ENCODE measurements at regions not wholly inside any gene's neighbourhood (a gene's known extent, or its start where the extent isn't known, plus 50 kb on each side); places are given as distances from the start of the nearest gene placed in this dataset.

- no peak overlapping the region for H3K27ac ChIP-seq (ENCODE audit: low read length in 2 of 2)
- no peaks in the 10 kb centered on the region for H3K79me2 ChIP-seq (ENCODE audit: control insufficient read depth, insufficient read depth, low read length)
- H3K4me1 ChIP-seq (ENCODE audit: control insufficient read depth in 2 of 2, insufficient read depth in 2 of 2, low read length in 2 of 2), result no peaks in the 10 kb centered on the region
- H3K9ac ChIP-seq (ENCODE audit: low read length), result no peak overlapping the region
- no peak overlapping the region for H3K4me3 Mint-ChIP-seq
- no peak for TF ChIP-seq EZH2 (IDR thresholded peaks at IDR 0.05; ENCODE audit: borderline replicate concordance, insufficient read depth, low read depth, low read length, poor library complexity, severe bottlenecking)
- TF ChIP-seq, protein P1, sequence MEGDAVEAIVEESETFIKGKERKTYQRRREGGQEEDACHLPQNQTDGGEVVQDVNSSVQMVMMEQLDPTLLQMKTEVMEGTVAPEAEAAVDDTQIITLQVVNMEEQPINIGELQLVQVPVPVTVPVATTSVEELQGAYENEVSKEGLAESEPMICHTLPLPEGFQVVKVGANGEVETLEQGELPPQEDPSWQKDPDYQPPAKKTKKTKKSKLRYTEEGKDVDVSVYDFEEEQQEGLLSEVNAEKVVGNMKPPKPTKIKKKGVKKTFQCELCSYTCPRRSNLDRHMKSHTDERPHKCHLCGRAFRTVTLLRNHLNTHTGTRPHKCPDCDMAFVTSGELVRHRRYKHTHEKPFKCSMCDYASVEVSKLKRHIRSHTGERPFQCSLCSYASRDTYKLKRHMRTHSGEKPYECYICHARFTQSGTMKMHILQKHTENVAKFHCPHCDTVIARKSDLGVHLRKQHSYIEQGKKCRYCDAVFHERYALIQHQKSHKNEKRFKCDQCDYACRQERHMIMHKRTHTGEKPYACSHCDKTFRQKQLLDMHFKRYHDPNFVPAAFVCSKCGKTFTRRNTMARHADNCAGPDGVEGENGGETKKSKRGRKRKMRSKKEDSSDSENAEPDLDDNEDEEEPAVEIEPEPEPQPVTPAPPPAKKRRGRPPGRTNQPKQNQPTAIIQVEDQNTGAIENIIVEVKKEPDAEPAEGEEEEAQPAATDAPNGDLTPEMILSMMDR (IDR thresholded peaks at IDR 0.05), result no peak
- ChIA-PET CTCF (no interaction called here), POLR2A (no interaction called here)
- no peak overlapping the region for H2AFZ ChIP-seq (ENCODE audit: insufficient read depth, low read depth, low read length, poor library complexity, severe bottlenecking)
- H3K36me3 ChIP-seq (replicated peaks in 1 of 2; ENCODE audit: control extremely low read depth in 1 of 2, control insufficient read depth in 1 of 2, extremely low read depth in 1 of 2, insufficient read depth in 2 of 2, low read length in 1 of 2), result no peaks in the 10 kb centered on the region
- no peaks in the 10 kb centered on the region for H3K27me3 ChIP-seq (replicated peaks in 1 of 4; ENCODE audit: control extremely low read depth in 1 of 4, control insufficient read depth in 3 of 4, insufficient read depth in 4 of 4, low read length in 3 of 4)
- peaks cover 0 to 19% (median 0%) of the 10 kb centered on the region in 3 donors for H3K9me3 ChIP-seq (ENCODE audit: control extremely low read depth in 1 of 3, control insufficient read depth in 2 of 3, insufficient read depth in 1 of 3, low read length in 2 of 3)
- H3K4me1 Mint-ChIP-seq, result no peaks in the 10 kb centered on the region
- H4K20me1 ChIP-seq (ENCODE audit: control insufficient read depth, insufficient read depth, low read length, poor library complexity, severe bottlenecking), result no peaks in the 10 kb centered on the region
- H3K27ac Mint-ChIP-seq, result no peak overlapping the region
- intact Hi-C loops (cut with micrococcal nuclease), result no loop called here
- H3K9me3 Mint-ChIP-seq (ENCODE audit: insufficient read depth), result peaks cover 2% of the 10 kb centered on the region
- no peak for ATAC-seq (ENCODE audit: low read depth)
- no peak overlapping the region for H3K4me2 ChIP-seq (replicated peaks; ENCODE audit: low read depth, low read length, poor library complexity, severe bottlenecking)
- no peak overlapping the region for H3K4me3 ChIP-seq (ENCODE audit: control extremely low read depth in 1 of 5, extremely low read depth in 1 of 5, insufficient read depth in 1 of 5, low read depth in 2 of 5, low read length in 4 of 5)
- H3K27me3 Mint-ChIP-seq, result no peaks in the 10 kb centered on the region
- WGBS (ENCODE audit: insufficient coverage), result no CpG with 5 or more reads among the region's 3 CpGs
- no peak for DNase-seq
Measured at GRCh38 chr4:170777663-170778062, 687.9 kb upstream of the AADAT start.

DNA sequence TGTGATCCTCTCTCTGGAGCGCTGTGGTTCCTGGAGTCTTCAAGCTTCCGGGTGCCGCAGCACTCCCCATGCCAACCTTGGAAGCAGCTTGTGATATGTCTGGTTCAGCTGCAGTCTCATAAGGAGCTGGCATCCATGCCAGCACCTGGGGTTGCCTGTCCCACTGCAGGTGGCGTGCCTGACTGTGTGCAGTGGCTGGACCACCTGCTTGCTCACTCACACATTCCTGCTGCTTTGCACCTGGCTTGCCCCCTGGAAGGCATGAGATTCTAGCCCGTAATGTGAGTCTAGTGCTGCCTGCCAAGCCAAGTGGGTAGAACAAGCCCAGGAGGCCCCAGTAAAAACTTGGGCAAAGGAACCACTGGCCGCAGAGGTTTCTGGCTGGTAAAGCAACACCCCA, 687.2 kb upstream of the AADAT start:
- TF ChIP-seq, protein P1 (IDR thresholded peaks at IDR 0.05), result no peak
- no peak for TF ChIP-seq EZH2 (IDR thresholded peaks at IDR 0.05; ENCODE audit: borderline replicate concordance, insufficient read depth, low read depth, low read length, poor library complexity, severe bottlenecking)
- H3K4me3 ChIP-seq (ENCODE audit: control extremely low read depth in 1 of 5, extremely low read depth in 1 of 5, insufficient read depth in 1 of 5, low read depth in 2 of 5, low read length in 4 of 5), result no peak overlapping the region
- H3K36me3 ChIP-seq (replicated peaks in 1 of 2; ENCODE audit: control extremely low read depth in 1 of 2, control insufficient read depth in 1 of 2, extremely low read depth in 1 of 2, insufficient read depth in 2 of 2, low read length in 1 of 2), result no peaks in the 10 kb centered on the region
- peaks cover 0 to 19% (median 0%) of the 10 kb centered on the region in 3 donors for H3K9me3 ChIP-seq (ENCODE audit: control extremely low read depth in 1 of 3, control insufficient read depth in 2 of 3, insufficient read depth in 1 of 3, low read length in 2 of 3)
- Mint-ChIP-seq H3K4me3 (no peak overlapping the region), H3K4me1 (no peaks in the 10 kb centered on the region), H3K27ac (no peak overlapping the region), H3K27me3 (no peaks in the 10 kb centered on the region), H3K9me3 (ENCODE audit: insufficient read depth) (peaks cover 2% of the 10 kb centered on the region)
- no peaks in the 10 kb centered on the region for H3K27me3 ChIP-seq (replicated peaks in 1 of 4; ENCODE audit: control extremely low read depth in 1 of 4, control insufficient read depth in 3 of 4, insufficient read depth in 4 of 4, low read length in 3 of 4)
- DNase-seq (no peak), ATAC-seq (ENCODE audit: low read depth) (no peak)
- no peak overlapping the region for H2AFZ ChIP-seq (ENCODE audit: insufficient read depth, low read depth, low read length, poor library complexity, severe bottlenecking)
- no peak overlapping the region for H3K9ac ChIP-seq (ENCODE audit: low read length)
- ChIA-PET POLR2A (no interaction called here), CTCF (no interaction called here)
- H3K79me2 ChIP-seq (ENCODE audit: control insufficient read depth, insufficient read depth, low read length), result no peaks in the 10 kb centered on the region
- no peak overlapping the region for H3K27ac ChIP-seq (ENCODE audit: low read length in 2 of 2)
- no peak overlapping the region for H3K4me2 ChIP-seq (replicated peaks; ENCODE audit: low read depth, low read length, poor library complexity, severe bottlenecking)
- no peaks in the 10 kb centered on the region for H4K20me1 ChIP-seq (ENCODE audit: control insufficient read depth, insufficient read depth, low read length, poor library complexity, severe bottlenecking)
- 90% methylated on average over 5 of the region's 6 CpGs for WGBS (ENCODE audit: insufficient coverage)
- no peaks in the 10 kb centered on the region for H3K4me1 ChIP-seq (ENCODE audit: control insufficient read depth in 2 of 2, insufficient read depth in 2 of 2, low read length in 2 of 2)
- intact Hi-C loops (cut with micrococcal nuclease), result no loop called here
